ENCODE measurements at regions not wholly inside any gene's neighbourhood (a gene's known extent, or its start where the extent isn't known, plus 50 kb on each side); places are given as distances from the start of the nearest gene placed in this dataset.

DNA sequence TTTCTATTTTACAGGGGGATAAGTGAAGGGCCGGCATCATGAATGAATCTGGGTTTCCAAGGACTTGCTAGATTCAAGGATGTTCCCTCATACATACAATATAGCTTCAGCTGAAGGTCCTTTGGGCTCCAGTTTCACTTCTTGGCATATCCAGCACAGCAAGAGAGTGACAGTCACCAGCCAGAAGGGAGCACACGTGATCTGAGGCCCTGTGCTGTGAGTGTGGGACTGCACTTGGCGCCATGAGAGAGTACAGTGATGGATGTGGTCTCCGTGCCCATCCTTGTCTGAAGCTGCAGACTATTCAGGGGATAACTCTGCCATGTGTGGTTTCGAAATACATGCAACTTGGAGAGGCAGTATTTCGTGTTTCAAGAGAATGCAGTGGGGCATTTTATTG is 159.7 kb upstream of the DSCAM start:
- H3K9me3 ChIP-seq (ENCODE audit: low read length) = no peaks in the 10 kb centered on the region
- no peak overlapping the region for H3K27ac ChIP-seq (ENCODE audit: low read depth, low read length, poor library complexity, severe bottlenecking)
- H2AFZ ChIP-seq (ENCODE audit: low read length) = no peak overlapping the region
- H3K79me2 ChIP-seq (ENCODE audit: insufficient read depth, low read length) = no peaks in the 10 kb centered on the region
- H3K4me1 ChIP-seq (ENCODE audit: insufficient read depth, low read length, severe bottlenecking) = no peaks in the 10 kb centered on the region
- TF ChIP-seq EZH2 (IDR thresholded peaks at IDR 0.05; ENCODE audit: borderline replicate concordance, low read length) = no peak
- H3F3A ChIP-seq (ENCODE audit: insufficient read depth, low read length) = no peaks in the 10 kb centered on the region
- no peak overlapping the region for H3K9ac ChIP-seq (ENCODE audit: low read length)
- H3K36me3 ChIP-seq (ENCODE audit: insufficient read depth, low read length) = no peaks in the 10 kb centered on the region
- no peaks in the 10 kb centered on the region for H4K20me1 ChIP-seq (ENCODE audit: insufficient read depth, low read length)
- no peak overlapping the region for H3K4me3 ChIP-seq (ENCODE audit: low read depth, low read length, poor library complexity, severe bottlenecking)
- no peak overlapping the region for H3K4me2 ChIP-seq (ENCODE audit: low read length)
- no peaks in the 10 kb centered on the region for H3K9me2 ChIP-seq (ENCODE audit: low read depth, low read length)
- H3K27me3 ChIP-seq (ENCODE audit: insufficient read depth, low read length) = no peaks in the 10 kb centered on the region

DNA sequence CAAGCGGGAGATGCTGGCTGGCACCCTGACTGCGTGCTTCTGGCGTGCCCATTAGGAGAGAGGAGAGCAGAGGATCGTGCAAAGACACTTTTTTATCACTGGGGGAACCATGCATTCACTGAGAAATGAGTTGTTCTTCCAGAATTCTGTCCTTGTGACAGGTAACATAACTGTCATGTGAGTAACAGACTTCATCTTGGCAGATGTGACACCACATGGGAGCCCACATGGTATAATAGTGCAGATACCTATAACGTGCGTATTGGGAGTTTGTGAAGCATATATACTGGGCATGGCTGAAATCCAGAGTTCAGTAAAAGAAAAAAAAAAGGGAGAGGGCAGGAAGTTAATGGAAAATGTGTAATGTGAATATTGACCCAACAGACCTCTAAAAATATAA is 159.6 kb upstream of the BACE2 start:
- no peak overlapping the region for H3K4me3 ChIP-seq (ENCODE audit: low read depth, low read length, poor library complexity, severe bottlenecking)
- TF ChIP-seq CTCF (IDR thresholded peaks at IDR 0.05; ENCODE audit: low read length) (no peak), EZH2 (IDR thresholded peaks at IDR 0.05; ENCODE audit: borderline replicate concordance, low read length) (no peak)
- no peaks in the 10 kb centered on the region for H4K20me1 ChIP-seq (ENCODE audit: insufficient read depth, low read length)
- no peak overlapping the region for H3K4me2 ChIP-seq (ENCODE audit: low read length)
- H3K9me2 ChIP-seq (ENCODE audit: low read depth, low read length) = no peaks in the 10 kb centered on the region
- no peak overlapping the region for H2AFZ ChIP-seq (ENCODE audit: low read length)
- H3F3A ChIP-seq (ENCODE audit: insufficient read depth, low read length) = no peaks in the 10 kb centered on the region
- no peaks in the 10 kb centered on the region for H3K9me3 ChIP-seq (ENCODE audit: low read length)
- H3K4me1 ChIP-seq (ENCODE audit: insufficient read depth, low read length, severe bottlenecking) = no peaks in the 10 kb centered on the region
- H3K9ac ChIP-seq (ENCODE audit: low read length) = no peak overlapping the region
- H3K36me3 ChIP-seq (ENCODE audit: insufficient read depth, low read length) = no peaks in the 10 kb centered on the region
- H3K27me3 ChIP-seq (ENCODE audit: insufficient read depth, low read length) = no peaks in the 10 kb centered on the region
- H3K79me2 ChIP-seq (ENCODE audit: insufficient read depth, low read length) = no peaks in the 10 kb centered on the region
- no peak overlapping the region for H3K27ac ChIP-seq (ENCODE audit: low read depth, low read length, poor library complexity, severe bottlenecking)

DNA sequence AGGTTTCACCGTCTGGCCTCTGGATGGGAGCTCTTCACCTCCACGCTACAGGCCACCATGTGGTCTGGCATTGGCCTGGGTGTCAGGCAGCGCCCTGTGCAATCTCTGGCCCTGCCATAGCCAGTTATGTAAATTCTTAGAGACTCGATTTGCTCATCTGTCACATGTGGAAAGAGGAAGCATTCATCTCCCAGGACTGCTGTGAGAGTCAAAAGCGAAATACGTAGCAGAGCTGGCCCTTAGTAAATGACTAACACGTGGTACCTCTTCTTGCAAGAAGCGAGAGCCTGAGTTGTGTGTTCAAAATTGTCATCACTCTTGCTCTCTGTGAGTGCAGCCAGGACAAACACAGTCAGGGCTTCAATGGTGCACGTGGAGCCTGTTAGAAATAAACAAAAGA is 159.0 kb upstream of the BACE2 start:
- Histone ChIP-seq H3K27me3 (ENCODE audit: insufficient read depth, low read length) (no peaks in the 10 kb centered on the region), H3F3A (ENCODE audit: insufficient read depth, low read length) (no peaks in the 10 kb centered on the region), H2AFZ (ENCODE audit: low read length) (no peak overlapping the region), H3K4me1 (ENCODE audit: insufficient read depth, low read length, severe bottlenecking) (no peaks in the 10 kb centered on the region), H3K79me2 (ENCODE audit: insufficient read depth, low read length) (no peaks in the 10 kb centered on the region), H3K9ac (ENCODE audit: low read length) (no peak overlapping the region), H3K4me3 (ENCODE audit: low read depth, low read length, poor library complexity, severe bottlenecking) (no peak overlapping the region), H3K9me3 (ENCODE audit: low read length) (no peaks in the 10 kb centered on the region), H3K36me3 (ENCODE audit: insufficient read depth, low read length) (no peaks in the 10 kb centered on the region), H3K9me2 (ENCODE audit: low read depth, low read length) (no peaks in the 10 kb centered on the region), H4K20me1 (ENCODE audit: insufficient read depth, low read length) (no peaks in the 10 kb centered on the region), H3K27ac (ENCODE audit: low read depth, low read length, poor library complexity, severe bottlenecking) (no peak overlapping the region), H3K4me2 (ENCODE audit: low read length) (no peak overlapping the region)
- TF ChIP-seq EZH2 (IDR thresholded peaks at IDR 0.05; ENCODE audit: borderline replicate concordance, low read length) (no peak), CTCF (IDR thresholded peaks at IDR 0.05; ENCODE audit: low read length) (no peak)

DNA sequence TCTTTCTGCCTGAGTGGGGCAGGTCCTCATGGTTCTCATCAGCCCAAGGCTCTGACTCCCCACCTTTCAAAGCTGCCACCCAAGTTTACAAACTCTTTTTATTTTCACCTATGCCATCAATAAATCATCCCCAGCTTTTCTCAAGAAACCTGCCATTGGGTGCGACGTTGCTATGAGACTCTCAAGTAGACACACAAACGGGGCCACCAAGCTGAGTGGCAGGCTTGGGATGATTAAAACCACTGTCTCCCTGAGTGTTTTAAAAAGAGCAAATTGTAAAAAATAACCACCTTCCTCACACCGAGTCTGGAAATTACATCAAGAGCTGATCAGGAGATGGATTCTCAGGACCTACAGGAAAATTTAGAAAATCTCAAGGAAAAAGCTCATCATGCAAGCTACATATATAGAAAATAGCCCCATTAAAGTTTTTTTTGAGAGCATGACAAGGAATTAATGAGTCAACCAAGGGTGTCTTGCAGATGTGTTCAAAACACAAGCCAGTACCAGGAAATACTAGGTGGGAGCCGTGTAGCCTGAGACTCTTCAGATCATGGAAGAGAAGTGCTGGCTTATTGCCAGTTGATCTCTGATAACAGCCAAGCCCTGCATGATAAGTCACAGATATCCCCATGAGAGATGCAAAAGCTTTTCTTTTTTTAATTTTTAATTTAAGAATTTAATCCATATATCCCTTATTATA is 158.4 kb upstream of the BACE2 start:
- Histone ChIP-seq H4K20me1 (ENCODE audit: insufficient read depth, low read length) (no peaks in the 10 kb centered on the region), H3K9me2 (ENCODE audit: low read depth, low read length) (no peaks in the 10 kb centered on the region), H3K4me2 (ENCODE audit: low read length) (no peak overlapping the region), H3K9ac (ENCODE audit: low read length) (no peak overlapping the region), H3K9me3 (ENCODE audit: low read length) (no peaks in the 10 kb centered on the region), H3K27me3 (ENCODE audit: insufficient read depth, low read length) (no peaks in the 10 kb centered on the region), H3K4me1 (ENCODE audit: insufficient read depth, low read length, severe bottlenecking) (no peaks in the 10 kb centered on the region), H3K79me2 (ENCODE audit: insufficient read depth, low read length) (no peaks in the 10 kb centered on the region), H2AFZ (ENCODE audit: low read length) (no peak overlapping the region), H3K27ac (ENCODE audit: low read depth, low read length, poor library complexity, severe bottlenecking) (no peak overlapping the region), H3K4me3 (ENCODE audit: low read depth, low read length, poor library complexity, severe bottlenecking) (no peak overlapping the region), H3F3A (ENCODE audit: insufficient read depth, low read length) (no peaks in the 10 kb centered on the region), H3K36me3 (ENCODE audit: insufficient read depth, low read length) (no peaks in the 10 kb centered on the region)
- TF ChIP-seq CTCF (IDR thresholded peaks at IDR 0.05; ENCODE audit: low read length) (no peak), EZH2 (IDR thresholded peaks at IDR 0.05; ENCODE audit: borderline replicate concordance, low read length) (no peak)
